Retinal pigment epithelial cell (primary cell): ENCODE measurements at regions not wholly inside any gene's neighbourhood (a gene's known extent, or its start where the extent isn't known, plus 50 kb on each side); places are given as distances from the start of the nearest gene placed in this dataset.
"Not testable (repeated sequence)": the region's sequence is repeated elsewhere in the genome, so short reads cannot be mapped to it uniquely, and the experiment has no call there.

Source experiments
- DNase-seq: peaks from one replicate; pipeline ENCODE4 v3.0.0-alpha.2; 2010; ENCODE audit warnings: low read depth
- H3K4me3 ChIP-seq: 2 replicates; pipeline ENCODE4 v1.5.1; 2011; ENCODE audit warnings: mild to moderate bottlenecking, low read length, control low read depth, moderate library complexity
- TF ChIP-seq, protein P1 (sequence below): conservative IDR thresholded peaks from 2 replicates; pipeline ENCODE4 v1.5.1; 2011; ENCODE audit warnings: low read depth, low read length, control low read depth, inconsistent platforms

DNA sequence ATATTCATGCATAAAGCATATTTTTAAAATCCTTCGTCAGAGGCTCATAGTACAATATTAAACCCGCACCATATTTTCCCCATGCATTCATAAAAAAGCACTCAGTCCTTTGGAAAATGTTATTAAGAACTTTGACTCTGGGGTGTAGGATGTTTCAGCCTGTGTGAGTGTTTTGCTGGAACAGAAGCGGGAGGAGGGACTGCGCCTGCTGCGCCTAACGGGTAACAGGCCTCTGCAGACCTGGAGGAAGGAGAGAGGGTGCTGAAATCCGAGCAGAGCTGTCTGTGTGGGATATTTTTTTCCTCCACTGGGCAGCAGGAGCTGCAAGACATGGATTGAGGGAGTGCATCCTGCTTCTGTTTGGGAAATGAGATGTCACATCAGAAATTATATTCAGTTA, 483.0 kb downstream of the BRD1 start:
- H3K4me3 ChIP-seq = no peak overlapping the region
- TF ChIP-seq, protein P1, sequence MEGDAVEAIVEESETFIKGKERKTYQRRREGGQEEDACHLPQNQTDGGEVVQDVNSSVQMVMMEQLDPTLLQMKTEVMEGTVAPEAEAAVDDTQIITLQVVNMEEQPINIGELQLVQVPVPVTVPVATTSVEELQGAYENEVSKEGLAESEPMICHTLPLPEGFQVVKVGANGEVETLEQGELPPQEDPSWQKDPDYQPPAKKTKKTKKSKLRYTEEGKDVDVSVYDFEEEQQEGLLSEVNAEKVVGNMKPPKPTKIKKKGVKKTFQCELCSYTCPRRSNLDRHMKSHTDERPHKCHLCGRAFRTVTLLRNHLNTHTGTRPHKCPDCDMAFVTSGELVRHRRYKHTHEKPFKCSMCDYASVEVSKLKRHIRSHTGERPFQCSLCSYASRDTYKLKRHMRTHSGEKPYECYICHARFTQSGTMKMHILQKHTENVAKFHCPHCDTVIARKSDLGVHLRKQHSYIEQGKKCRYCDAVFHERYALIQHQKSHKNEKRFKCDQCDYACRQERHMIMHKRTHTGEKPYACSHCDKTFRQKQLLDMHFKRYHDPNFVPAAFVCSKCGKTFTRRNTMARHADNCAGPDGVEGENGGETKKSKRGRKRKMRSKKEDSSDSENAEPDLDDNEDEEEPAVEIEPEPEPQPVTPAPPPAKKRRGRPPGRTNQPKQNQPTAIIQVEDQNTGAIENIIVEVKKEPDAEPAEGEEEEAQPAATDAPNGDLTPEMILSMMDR = no peak
- no peak for DNase-seq

DNA sequence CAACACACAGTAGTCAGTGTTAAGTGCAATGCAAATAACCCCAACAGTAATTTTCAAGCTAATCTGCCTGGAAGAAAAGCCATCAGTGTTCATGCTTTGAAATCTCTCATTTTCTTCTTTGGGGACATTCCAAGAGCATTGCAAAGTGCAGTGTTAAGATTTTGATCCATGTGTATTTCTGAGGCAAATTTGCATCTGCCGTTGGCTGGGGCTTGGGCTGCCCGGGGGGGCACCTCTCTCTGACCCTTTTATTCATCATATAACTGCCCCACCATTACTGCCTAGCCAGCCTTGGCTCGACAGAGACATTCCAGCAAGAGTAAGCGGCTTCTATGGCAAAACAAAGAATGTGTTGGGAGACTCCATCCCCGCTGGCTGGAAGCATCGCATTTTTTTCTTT, 483.5 kb downstream of the BRD1 start:
- no peak overlapping the region for H3K4me3 ChIP-seq
- TF ChIP-seq, protein P1 = no peak
- no peak for DNase-seq

DNA sequence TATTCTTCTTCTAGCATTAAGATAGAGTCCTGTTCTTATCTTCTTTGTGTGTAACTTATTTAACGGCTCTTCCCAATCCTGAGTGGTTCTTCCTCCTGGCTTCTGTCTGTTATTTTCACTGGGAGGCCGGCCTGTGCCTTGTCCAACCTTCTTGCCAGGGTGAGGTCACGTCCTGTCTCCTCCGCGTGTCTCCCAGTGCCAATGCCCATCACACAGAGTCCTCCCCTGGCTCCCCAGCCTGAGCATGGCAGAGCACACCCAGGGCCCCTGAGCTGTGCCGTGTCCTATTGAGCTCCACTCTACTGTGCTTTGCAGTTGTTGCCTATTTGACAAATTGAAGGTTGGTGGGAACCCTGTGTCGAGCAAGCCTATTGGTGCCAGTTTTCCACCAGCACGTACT, 487.3 kb downstream of the BRD1 start:
- no peak overlapping the region for H3K4me3 ChIP-seq
- no peak for DNase-seq
- TF ChIP-seq, protein P1 = no peak

- not testable (repeated sequence) for H3K4me3 ChIP-seq, DNase-seq
Measured at GRCh38 chr22:49336483-49336882, 491.2 kb downstream of the BRD1 start.

GRCh38 chr22:49334976-49335375, 492.7 kb downstream of the BRD1 start:
- TF ChIP-seq, protein P1 = no peak
- no peak for DNase-seq
- H3K4me3 ChIP-seq = no peak overlapping the region

DNA sequence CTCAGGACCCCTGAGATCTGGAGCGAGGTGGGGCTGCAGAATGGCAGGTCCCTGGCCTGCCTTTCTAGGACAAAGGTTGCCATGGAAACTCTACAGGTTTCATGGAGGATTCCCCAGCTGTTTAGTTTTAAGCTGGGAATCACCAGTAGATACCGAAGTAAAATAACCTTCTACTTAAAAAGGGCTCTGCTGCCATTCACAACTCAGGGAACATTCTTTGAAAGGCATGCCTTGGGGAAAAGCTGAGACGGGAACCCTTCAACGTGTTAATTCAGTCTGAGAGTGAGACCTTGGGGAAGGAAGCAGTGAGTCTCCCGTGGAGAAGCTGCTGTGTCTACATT, 493.3 kb downstream of the BRD1 start:
- TF ChIP-seq, protein P1 = no peak
- no peak for DNase-seq
- H3K4me3 ChIP-seq = no peak overlapping the region

GRCh38 chr22:49333206-49333605, 494.5 kb downstream of the BRD1 start:
- TF ChIP-seq, protein P1 = no peak
- H3K4me3 ChIP-seq = no peak overlapping the region
- DNase-seq = no peak

GRCh38 chr22:49332691-49333090, 495.0 kb downstream of the BRD1 start:
- DNase-seq = no peak
- TF ChIP-seq, protein P1 = no peak
- no peak overlapping the region for H3K4me3 ChIP-seq
